ENCODE measurements at regions not wholly inside any gene's neighbourhood (a gene's known extent, or its start where the extent isn't known, plus 50 kb on each side); places are given as distances from the start of the nearest gene placed in this dataset.

DNA sequence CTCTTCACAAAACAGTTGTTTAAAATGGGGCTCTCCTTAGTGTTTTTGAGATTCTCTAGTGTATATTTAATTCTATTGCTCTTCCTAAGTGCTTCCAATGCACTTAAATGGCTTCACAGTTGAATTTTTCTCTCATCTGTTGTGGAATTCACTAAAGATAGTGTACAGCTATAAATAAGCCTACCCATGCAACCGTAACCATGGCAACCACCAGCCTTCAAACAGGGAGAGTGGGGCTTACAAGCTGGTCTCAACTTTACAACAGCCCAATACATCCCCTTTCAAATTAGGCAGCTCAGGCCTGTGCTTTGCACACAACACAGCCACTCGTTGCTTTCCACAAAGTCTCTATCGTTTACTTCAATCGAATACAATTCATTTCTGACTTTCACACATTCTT is 144.0 kb upstream of the PLPPR1 start:
- TF ChIP-seq CTCF (IDR thresholded peaks at IDR 0.05) (no peak), ZFX (IDR thresholded peaks at IDR 0.05; ENCODE audit: borderline replicate concordance) (no peak)
